HEK293 (cell line): ENCODE measurements at regions not wholly inside any gene's neighbourhood (a gene's known extent, or its start where the extent isn't known, plus 50 kb on each side); places are given as distances from the start of the nearest gene placed in this dataset.
"Not testable (repeated sequence)": the region's sequence is repeated elsewhere in the genome, so short reads cannot be mapped to it uniquely, and the experiment has no call there.

ENCODE experiments used
- CTCF ChIA-PET: fragments of 350-600 bp; formaldehyde crosslinking; extraction: SDS; loops from one replicate; lab custom pipeline; 2021; ENCODE audit warnings: antibody characterized with exemption; lab: Yijun Ruan, JAX
- POLR2A ChIA-PET: fragments of 300-600 bp; formaldehyde crosslinking; extraction: SDS; loops from one replicate; lab custom pipeline; 2020; ENCODE audit warnings: antibody characterized with exemption, inconsistent platforms; lab: Yijun Ruan, JAX
- H3K27ac ChIP-seq: fragments of 200-500 bp; sonication (Bioruptor generic); 2 replicates; pipeline ENCODE4 v1.5.1; 2014; ENCODE audit warnings: low read depth, low read length, control low read depth, inconsistent platforms; ENCODE audit errors: extremely low read depth
- H3K36me3 ChIP-seq, 2 experiments: fragments of 200-500 bp in 1 of 2; sonication (Bioruptor generic) in 1 of 2; 1 replicate in 1 of 2; 2 replicates in 1 of 2; pipeline ENCODE4 v1.5.1; 2014 to 2017; ENCODE audit warnings: inconsistent platforms in 2 of 2, low read length in 2 of 2; ENCODE audit not compliant: control insufficient read depth in 2 of 2, insufficient read depth in 1 of 2
- H3K4me1 ChIP-seq: fragments of 200-500 bp; sonication (Bioruptor generic); 2 replicates; pipeline ENCODE4 v1.5.1; 2014; ENCODE audit warnings: mild to moderate bottlenecking, low read length, inconsistent platforms; ENCODE audit not compliant: control insufficient read depth, insufficient read depth
- H3K4me3 ChIP-seq: 2 replicates; pipeline ENCODE4 v1.5.1; 2011; ENCODE audit warnings: low read depth, mild to moderate bottlenecking, control low read depth, low read length, moderate library complexity
- H3K9me3 ChIP-seq: fragments of 200-500 bp; sonication (Bioruptor generic); 2 replicates; pipeline ENCODE4 v1.5.1; 2014; ENCODE audit warnings: low read depth, low read length, inconsistent platforms; ENCODE audit not compliant: control insufficient read depth, insufficient read depth
- IKZF3 ChIP-seq: fragments of 450-650 bp; IDR thresholded peaks from 2 replicates; pipeline ENCODE4 v1.5.0; 2018; ENCODE audit warnings: missing biosample characterization, mild to moderate bottlenecking, missing genetic modification characterization, moderate library complexity
- KLF7 ChIP-seq: fragments of 450-650 bp; formaldehyde crosslinking; IDR thresholded peaks from 2 replicates; pipeline ENCODE4 v1.5.1; 2016; ENCODE audit warnings: missing biosample characterization, missing genetic modification characterization, borderline replicate concordance
- MZF1 ChIP-seq: fragments of 450-650 bp; formaldehyde crosslinking; IDR thresholded peaks from 2 replicates; pipeline ENCODE4 v1.5.1; 2017; ENCODE audit warnings: missing biosample characterization, missing genetic modification characterization, borderline replicate concordance
- SP7 ChIP-seq: fragments of 450-650 bp; formaldehyde crosslinking; IDR thresholded peaks from 2 replicates; pipeline ENCODE4 v1.5.1; 2016; ENCODE audit warnings: missing biosample characterization, missing genetic modification characterization
- ZFP3 ChIP-seq: fragments of 450-650 bp; formaldehyde crosslinking; IDR thresholded peaks from 2 replicates; pipeline ENCODE4 v1.5.1; 2016; ENCODE audit warnings: low read depth, missing biosample characterization, missing genetic modification characterization
- ZNF266 ChIP-seq: fragments of 450-650 bp; formaldehyde crosslinking; IDR thresholded peaks from 2 replicates; pipeline ENCODE4 v1.5.1; 2016; ENCODE audit warnings: missing biosample characterization, missing genetic modification characterization, low read depth
- ZNF404 ChIP-seq: fragments of 450-650 bp; formaldehyde crosslinking; IDR thresholded peaks from 2 replicates; pipeline ENCODE4 v1.5.1; 2017; ENCODE audit warnings: missing biosample characterization, missing genetic modification characterization
- ZNF433 ChIP-seq: fragments of 450-650 bp; formaldehyde crosslinking; IDR thresholded peaks from 2 replicates; pipeline ENCODE4 v1.5.1; 2016; ENCODE audit warnings: missing biosample characterization, missing genetic modification characterization, low read depth
- ZNF544 ChIP-seq: fragments of 450-650 bp; formaldehyde crosslinking; IDR thresholded peaks from 2 replicates; pipeline ENCODE4 v1.5.0; 2017; ENCODE audit warnings: missing biosample characterization, missing genetic modification characterization
- ZNF555 ChIP-seq: fragments of 450-650 bp; formaldehyde crosslinking; conservative IDR thresholded peaks from 2 replicates; pipeline ENCODE4 v1.5.1; 2017; ENCODE audit warnings: missing biosample characterization, mild to moderate bottlenecking, missing genetic modification characterization, inconsistent platforms
- ZNF623 ChIP-seq: fragments of 450-650 bp; formaldehyde crosslinking; IDR thresholded peaks from 2 replicates; pipeline ENCODE4 v1.5.1; 2016; ENCODE audit warnings: missing biosample characterization, missing genetic modification characterization
- ZNF654 ChIP-seq: fragments of 450-650 bp; formaldehyde crosslinking; IDR thresholded peaks from 2 replicates; pipeline ENCODE4 v1.5.1; 2016; ENCODE audit warnings: low read depth, missing biosample characterization, missing genetic modification characterization
- ZNF707 ChIP-seq: fragments of 450-650 bp; formaldehyde crosslinking; IDR thresholded peaks from 2 replicates; pipeline ENCODE4 v1.5.1; 2016; ENCODE audit warnings: missing biosample characterization, missing genetic modification characterization
- ZXDB ChIP-seq: fragments of 450-650 bp; formaldehyde crosslinking; IDR thresholded peaks from 2 replicates; pipeline ENCODE4 v1.5.1; 2016; ENCODE audit warnings: missing biosample characterization, missing genetic modification characterization
- TF ChIP-seq, protein P1 (sequence below): fragments of 450-650 bp; formaldehyde crosslinking; IDR thresholded peaks from 2 replicates; pipeline ENCODE4 v1.5.1; 2016; ENCODE audit warnings: missing biosample characterization, missing genetic modification characterization
- TF ChIP-seq, protein P2 (sequence below): fragments of 450-650 bp; formaldehyde crosslinking; conservative IDR thresholded peaks from 2 replicates; pipeline ENCODE4 v1.5.1; 2016; ENCODE audit warnings: low read depth, missing biosample characterization, missing genetic modification characterization
- TF ChIP-seq, protein P3 (sequence below): fragments of 450-650 bp; formaldehyde crosslinking; IDR thresholded peaks from 2 replicates; pipeline ENCODE4 v1.5.1; 2017; ENCODE audit warnings: missing biosample characterization, missing genetic modification characterization
- TF ChIP-seq, protein P4 (sequence below): fragments of 450-650 bp; formaldehyde crosslinking; IDR thresholded peaks from 2 replicates; pipeline ENCODE4 v1.5.1; 2016; ENCODE audit warnings: missing biosample characterization, missing genetic modification characterization

DNA sequence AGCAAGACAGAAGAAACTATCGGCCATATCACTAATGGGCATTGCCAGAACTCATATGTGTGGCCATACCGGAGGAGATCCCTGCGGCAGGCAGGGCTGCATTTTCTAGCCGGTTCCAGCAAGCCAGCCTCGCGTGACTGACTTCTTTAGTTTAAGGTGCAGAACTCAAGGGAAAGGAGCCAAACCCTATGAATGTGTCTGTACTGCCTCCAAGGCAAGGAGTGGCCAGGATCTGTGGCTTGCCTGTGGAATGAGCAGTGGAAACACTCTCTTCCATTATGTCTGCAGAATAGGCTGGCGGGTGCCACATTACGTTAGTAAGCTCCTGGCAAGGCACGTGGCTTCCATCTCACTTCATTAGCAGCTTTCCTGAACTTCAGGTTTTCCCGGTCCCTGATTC, 137.6 kb downstream of the ATL2 start (continued):
- no peak for TF ChIP-seq ZNF544 (tag by site-specific recombination)
- TF ChIP-seq, protein P1, sequence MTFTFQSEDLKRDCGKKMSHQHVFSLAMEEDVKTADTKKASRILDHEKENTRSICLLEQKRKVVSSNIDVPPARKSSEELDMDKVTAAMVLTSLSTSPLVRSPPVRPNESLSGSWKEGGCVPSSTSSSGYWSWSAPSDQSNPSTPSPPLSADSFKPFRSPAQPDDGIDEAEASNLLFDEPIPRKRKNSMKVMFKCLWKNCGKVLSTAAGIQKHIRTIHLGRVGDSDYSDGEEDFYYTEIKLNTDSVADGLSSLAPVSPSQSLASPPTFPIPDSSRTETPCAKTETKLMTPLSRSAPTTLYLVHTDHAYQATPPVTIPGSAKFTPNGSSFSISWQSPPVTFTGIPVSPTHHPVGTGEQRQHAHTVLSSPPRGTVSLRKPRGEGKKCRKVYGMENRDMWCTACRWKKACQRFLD (tag by site-specific recombination), result no peak
- no peak for TF ChIP-seq IKZF3 (tag by site-specific recombination)
- no peak for TF ChIP-seq KLF7 (tag by site-specific recombination)
- no peak for TF ChIP-seq ZNF707 (tag by site-specific recombination)
- TF ChIP-seq, protein P2, sequence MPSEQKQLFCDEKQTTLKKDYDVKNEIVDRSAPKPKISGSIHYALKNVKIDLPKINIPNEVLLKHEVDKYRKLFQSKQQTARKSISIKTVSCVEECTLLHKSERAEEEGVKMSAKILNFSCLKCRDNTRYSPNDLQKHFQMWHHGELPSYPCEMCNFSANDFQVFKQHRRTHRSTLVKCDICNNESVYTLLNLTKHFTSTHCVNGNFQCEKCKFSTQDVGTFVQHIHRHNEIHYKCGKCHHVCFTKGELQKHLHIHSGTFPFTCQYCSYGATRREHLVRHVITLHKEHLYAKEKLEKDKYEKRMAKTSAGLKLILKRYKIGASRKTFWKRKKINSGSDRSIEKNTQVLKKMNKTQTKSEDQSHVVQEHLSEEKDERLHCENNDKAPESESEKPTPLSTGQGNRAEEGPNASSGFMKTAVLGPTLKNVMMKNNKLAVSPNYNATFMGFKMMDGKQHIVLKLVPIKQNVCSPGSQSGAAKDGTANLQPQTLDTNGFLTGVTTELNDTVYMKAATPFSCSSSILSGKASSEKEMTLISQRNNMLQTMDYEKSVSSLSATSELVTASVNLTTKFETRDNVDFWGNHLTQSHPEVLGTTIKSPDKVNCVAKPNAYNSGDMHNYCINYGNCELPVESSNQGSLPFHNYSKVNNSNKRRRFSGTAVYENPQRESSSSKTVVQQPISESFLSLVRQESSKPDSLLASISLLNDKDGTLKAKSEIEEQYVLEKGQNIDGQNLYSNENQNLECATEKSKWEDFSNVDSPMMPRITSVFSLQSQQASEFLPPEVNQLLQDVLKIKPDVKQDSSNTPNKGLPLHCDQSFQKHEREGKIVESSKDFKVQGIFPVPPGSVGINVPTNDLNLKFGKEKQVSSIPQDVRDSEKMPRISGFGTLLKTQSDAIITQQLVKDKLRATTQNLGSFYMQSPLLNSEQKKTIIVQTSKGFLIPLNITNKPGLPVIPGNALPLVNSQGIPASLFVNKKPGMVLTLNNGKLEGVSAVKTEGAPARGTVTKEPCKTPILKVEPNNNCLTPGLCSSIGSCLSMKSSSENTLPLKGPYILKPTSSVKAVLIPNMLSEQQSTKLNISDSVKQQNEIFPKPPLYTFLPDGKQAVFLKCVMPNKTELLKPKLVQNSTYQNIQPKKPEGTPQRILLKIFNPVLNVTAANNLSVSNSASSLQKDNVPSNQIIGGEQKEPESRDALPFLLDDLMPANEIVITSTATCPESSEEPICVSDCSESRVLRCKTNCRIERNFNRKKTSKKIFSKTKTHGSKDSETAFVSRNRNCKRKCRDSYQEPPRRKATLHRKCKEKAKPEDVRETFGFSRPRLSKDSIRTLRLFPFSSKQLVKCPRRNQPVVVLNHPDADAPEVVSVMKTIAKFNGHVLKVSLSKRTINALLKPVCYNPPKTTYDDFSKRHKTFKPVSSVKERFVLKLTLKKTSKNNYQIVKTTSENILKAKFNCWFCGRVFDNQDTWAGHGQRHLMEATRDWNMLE (tag by site-specific recombination), result no peak
- no peak for TF ChIP-seq SP7
- TF ChIP-seq, protein P3, sequence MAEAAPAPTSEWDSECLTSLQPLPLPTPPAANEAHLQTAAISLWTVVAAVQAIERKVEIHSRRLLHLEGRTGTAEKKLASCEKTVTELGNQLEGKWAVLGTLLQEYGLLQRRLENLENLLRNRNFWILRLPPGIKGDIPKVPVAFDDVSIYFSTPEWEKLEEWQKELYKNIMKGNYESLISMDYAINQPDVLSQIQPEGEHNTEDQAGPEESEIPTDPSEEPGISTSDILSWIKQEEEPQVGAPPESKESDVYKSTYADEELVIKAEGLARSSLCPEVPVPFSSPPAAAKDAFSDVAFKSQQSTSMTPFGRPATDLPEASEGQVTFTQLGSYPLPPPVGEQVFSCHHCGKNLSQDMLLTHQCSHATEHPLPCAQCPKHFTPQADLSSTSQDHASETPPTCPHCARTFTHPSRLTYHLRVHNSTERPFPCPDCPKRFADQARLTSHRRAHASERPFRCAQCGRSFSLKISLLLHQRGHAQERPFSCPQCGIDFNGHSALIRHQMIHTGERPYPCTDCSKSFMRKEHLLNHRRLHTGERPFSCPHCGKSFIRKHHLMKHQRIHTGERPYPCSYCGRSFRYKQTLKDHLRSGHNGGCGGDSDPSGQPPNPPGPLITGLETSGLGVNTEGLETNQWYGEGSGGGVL (tag by site-specific recombination), result no peak
- TF ChIP-seq ZNF433 (tag by site-specific recombination), result no peak
- TF ChIP-seq, protein P4, sequence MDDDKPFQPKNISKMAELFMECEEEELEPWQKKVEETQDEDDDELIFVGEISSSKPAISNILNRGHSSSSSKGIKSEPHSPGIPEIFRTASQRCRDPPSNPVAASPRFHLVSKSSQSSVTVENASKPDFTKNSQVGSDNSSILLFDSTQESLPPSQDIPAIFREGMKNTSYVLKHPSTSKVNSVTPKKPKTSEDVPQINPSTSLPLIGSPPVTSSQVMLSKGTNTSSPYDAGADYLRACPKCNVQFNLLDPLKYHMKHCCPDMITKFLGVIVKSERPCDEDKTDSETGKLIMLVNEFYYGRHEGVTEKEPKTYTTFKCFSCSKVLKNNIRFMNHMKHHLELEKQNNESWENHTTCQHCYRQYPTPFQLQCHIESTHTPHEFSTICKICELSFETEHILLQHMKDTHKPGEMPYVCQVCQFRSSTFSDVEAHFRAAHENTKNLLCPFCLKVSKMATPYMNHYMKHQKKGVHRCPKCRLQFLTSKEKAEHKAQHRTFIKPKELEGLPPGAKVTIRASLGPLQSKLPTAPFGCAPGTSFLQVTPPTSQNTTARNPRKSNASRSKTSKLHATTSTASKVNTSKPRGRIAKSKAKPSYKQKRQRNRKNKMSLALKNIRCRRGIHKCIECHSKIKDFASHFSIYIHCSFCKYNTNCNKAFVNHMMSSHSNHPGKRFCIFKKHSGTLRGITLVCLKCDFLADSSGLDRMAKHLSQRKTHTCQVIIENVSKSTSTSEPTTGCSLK, result no peak
- no peak for TF ChIP-seq MZF1 (tag by site-specific recombination)
- TF ChIP-seq, all 188 proteins: peak for 0

DNA sequence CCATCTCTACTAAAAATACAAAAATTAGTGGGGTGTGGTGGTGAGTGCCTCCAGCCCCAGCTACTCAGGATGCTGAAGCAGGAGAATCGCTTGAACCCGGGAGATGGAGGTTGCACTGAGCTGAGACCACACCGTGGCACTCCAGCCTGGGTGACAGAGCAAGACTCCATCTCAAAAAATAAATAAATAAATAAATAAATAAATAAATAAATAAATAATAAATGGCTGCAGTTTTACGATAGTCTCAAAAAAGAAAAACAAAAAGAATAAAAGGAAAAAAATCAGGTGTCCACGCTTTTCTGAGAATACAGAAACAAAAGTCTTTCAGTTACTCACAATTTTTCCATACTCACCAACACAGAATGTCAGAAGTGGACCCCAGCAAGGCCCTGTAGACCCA, 138.4 kb downstream of the ATL2 start:
- H3K9me3 ChIP-seq, POLR2A ChIA-PET, CTCF ChIA-PET, H3K4me1 ChIP-seq, H3K4me3 ChIP-seq, H3K27ac ChIP-seq, H3K36me3 ChIP-seq: not testable (repeated sequence)
- 0 out of 2 replicates have a peak, but pooled peaks have one; percentile 50 for TF ChIP-seq ZNF404
- TF ChIP-seq ZNF266 (tag by site-specific recombination), result peak; percentile 79
- TF ChIP-seq, protein P2 (tag by site-specific recombination), result peak; percentile 87
- peak; percentile 84 for TF ChIP-seq ZNF555 (tag by site-specific recombination)
- TF ChIP-seq ZNF623 (tag by site-specific recombination), result peak; percentile 72
- peak; percentile 31 for TF ChIP-seq ZNF654 (tag by site-specific recombination)
- peak; percentile 24; the same call in 1 of the 2 replicates for TF ChIP-seq ZFP3 (tag by site-specific recombination)
- TF ChIP-seq ZXDB (tag by site-specific recombination), result 0 out of 2 replicates have a peak, but pooled peaks have one; percentile 28
